Kidney tubule cell (primary cell): ENCODE measurements at regions not wholly inside any gene's neighbourhood (a gene's known extent, or its start where the extent isn't known, plus 50 kb on each side); places are given as distances from the start of the nearest gene placed in this dataset.
A peak's percentile ranks its signal among the peaks of the same experiment; 100 is the strongest.
"Not testable (repeated sequence)": the region's sequence is repeated elsewhere in the genome, so short reads cannot be mapped to it uniquely, and the experiment has no call there.

Experiments
- DNase-seq: peaks from one replicate; pipeline ENCODE4 v3.0.0-alpha.2; 2018; ENCODE audit warnings: low spot score

DNA sequence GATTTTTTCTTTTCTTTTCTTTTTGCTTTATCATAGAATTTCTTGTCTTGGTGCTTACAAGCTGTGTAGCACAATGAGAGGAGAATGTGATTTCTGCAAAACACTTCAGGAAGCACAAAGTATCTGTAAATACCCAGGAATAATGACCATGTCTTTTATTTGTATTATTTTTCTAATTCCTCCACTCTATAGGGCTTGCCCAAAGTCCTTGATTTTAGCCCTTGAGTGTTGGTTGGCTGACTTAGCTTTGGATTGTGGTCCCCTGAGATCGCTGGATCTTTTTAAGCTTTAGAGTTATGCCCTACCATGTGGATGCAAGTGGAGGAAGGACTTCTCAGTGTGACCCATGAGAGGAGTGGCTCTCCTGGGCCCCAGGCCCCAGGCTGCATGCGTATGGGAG lies 52.2 kb downstream of the HOXC4 start:
- not testable (repeated sequence) for DNase-seq

DNA sequence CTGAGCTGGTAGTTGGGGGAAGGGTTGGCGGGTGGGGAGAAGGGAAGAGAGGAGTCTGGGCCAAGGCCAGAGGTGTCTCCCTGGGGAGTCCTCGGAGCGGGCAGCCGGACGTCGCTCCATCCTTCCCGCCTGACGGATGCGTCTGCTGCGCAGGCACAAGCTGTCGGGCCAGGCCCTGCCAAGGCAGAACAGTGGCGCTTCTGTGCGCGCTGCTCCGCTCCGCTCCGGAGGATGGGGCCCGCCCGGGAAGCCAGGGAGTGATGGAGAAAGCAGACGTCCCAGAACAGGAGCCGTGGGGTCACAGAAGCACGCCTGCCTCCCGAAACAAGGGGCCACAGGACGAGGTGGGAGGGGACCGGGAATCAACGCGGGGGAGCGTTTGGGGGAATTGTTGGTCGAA lies 52.6 kb downstream of the HOXC4 start:
- DNase-seq = not testable (repeated sequence)

DNA sequence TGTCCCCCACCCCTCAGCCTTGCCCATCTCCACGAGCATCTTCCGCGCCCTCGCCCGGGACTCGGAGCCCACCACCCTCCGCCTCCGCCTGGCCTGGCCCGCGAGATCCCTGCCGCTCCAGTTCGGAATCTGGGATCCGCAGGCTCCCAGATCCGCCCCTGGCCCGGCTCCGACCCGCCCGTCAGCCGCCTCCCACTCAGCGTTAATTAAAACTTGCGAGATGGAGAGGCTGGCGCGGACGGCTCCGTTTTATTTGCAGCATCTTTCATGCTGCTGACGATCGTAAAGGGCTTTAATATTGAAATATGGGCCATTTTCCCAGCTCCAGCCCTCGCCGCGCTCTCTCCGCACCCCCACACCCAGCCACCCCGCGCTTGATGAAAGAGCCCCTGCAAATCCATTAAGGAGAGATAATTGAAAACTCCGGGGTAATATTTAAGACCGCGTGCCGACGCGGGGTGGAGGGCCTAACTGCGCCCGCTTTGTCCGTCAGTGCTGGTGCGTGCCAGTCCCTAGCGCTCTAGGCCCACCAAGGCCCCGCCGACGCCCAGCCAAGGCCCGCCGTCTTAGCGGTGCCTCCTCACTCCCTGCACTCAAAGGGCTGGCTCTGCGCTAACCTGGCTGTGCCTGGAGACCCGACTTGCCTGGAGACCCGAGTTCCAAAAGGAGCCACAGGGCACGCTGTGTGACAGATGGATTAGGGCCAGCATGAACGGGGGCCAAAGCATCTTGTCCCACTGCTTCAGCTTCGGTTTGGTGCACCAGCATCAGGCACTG lies 53.4 kb downstream of the HOXC4 start:
- not testable (repeated sequence) for DNase-seq

- DNase-seq = not testable (repeated sequence)
These were observed 58.7 kb downstream of the HOXC4 start for GRCh38 chr12:54112336-54112735.

GRCh38 chr12:54116055-54116454 lies 62.4 kb downstream of the HOXC4 start:
- DNase-seq = peak; percentile 50

DNA sequence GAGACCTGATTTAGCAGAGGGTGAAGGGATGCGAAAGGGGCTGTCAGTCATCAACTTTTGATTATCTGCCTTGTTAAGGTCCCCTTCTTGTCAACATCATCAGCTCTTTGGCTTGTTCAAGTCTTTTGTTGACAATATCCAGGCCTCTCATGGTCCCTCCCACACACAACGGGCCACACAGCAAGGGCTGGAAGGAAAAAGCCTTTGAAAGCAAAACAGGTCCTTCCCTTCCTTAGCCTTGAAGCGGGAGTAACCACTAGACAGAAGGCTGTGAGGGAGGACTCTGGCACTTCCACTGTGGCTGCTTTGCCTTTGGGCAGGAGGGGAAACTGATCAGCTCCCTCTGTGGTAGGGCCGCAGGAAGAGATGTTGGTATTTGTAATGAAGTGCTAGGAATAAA lies 63.8 kb downstream of the HOXC4 start:
- not testable (repeated sequence) for DNase-seq

DNA sequence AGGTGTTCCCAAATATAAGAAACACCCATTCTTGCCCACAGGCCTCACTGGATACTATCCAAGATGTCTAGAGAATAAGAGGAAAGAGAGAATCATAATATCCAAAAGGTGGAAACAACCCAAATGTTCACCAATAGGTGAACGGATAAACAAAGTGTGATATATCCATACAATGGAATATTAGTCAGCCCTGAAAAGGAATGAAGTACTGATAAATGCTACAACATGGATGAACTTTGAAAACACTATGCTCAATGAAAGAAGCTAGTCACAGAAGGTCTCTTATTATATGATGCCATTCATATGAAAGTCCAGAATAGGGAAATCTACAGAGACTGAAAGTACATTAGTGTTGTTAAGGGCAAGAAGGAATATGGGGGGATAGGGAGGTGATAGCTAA lies 65.4 kb downstream of the HOXC4 start:
- DNase-seq = not testable (repeated sequence)

DNA sequence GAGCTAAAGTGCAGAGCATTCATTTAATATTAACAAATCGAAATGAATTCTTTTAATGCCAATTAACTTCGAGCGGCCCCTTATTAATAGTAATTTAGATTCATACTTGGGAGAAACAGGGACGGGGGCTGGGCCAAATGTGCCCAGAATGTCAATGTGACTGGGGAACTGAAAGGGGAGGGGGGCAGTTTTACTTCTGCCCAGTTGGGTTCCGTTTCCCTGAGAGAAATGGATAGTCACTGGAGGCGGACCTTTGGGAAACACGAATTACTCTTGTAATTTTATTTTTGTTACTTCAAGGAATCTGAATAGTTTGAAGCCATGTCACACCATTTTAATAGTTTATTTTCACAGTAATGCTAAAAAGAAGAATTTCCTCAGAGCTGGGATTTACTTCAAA lies 64.8 kb downstream of the SMUG1 start:
- DNase-seq = not testable (repeated sequence)

DNA sequence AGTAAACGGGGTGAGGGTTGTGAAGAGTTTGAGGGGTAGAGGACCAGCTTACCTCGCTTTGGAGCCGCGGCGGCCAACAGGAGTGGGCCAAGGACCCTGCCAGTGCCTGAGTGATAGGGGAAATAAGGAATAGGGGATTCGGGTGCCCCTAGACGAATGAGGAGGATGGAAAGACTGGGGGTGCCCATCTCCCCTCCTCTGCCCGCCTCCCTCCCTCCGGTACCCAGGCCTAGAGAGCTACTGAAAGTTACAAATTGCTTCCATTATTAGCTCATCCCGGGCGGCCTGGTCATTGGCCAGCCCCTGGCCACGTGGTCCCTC lies 63.1 kb downstream of the SMUG1 start:
- DNase-seq = not testable (repeated sequence)

GRCh38 chr12:54126029-54126695 lies 62.6 kb downstream of the SMUG1 start:
- DNase-seq = peak; percentile 50

- DNase-seq = peak; percentile 72
These were observed 61.9 kb downstream of the SMUG1 start for GRCh38 chr12:54126696-54127537.

DNA sequence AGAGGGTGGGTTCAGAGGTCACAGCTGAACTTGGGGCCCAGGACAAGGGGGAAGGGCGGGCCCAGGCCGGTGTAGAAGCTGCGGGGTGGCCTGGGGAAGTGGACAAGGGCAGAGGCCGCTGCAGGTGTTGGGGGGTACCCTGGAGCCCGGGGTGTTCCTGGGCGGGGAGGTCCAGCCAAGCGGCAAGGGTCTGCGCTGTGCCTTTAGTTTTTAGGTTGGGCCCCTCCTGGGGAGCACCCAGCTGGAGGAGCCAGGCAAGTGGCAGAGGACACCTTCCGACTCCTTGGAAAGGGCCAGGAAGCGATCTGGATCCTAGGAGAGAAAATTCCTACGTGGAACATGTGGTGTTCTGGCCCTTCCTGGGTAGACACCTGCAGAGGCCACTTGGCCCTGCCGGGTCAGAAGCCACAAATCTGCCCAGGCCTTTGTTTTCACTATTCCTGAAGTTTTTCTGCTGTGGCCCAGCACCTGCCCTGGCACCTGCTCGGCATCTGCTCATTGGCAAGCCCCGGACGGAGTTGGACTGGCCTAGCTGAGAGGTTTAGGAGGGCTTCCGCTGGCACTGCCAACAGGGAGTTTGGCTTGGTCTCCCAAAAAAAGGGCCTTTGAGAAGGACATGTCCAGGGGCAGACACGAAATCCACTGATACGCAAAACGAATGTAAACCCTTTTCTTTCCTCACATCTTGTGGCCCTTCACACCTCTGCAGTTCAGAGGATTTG lies 61.1 kb downstream of the SMUG1 start:
- DNase-seq = no peak

DNA sequence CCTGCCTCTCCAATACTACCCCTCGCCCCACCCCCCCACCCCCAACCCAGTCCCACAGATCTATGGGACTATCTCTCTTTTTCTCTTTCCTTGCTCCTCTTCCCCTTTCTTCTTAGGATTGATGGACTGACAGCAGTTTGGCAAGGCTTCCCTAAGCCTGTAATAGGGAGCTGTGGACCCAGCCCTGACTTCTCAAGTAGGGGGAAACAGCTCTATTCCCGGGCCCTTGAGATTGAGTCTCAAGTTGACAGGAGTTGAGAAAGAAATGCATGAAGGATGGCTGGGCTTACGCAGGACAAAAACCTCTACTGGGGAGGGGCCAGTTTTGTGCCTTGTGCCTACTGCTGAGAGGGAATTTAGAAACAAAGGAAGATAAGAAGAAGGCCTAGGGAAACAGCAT lies 60.4 kb downstream of the SMUG1 start:
- no peak for DNase-seq

GRCh38 chr12:54129028-54129903 lies 59.5 kb downstream of the SMUG1 start:
- no peak for DNase-seq
